DMS114 treated with DMSO at 0.1 percent for 48 hours (cell line): ENCODE measurements at regions not wholly inside any gene's neighbourhood (a gene's known extent, or its start where the extent isn't known, plus 50 kb on each side); places are given as distances from the start of the nearest gene placed in this dataset.

Source experiments
- DNase-seq: peaks from one replicate; lab custom pipeline; 2025; ENCODE audit not compliant: unreplicated experiment; lab: John Stamatoyannopoulos, UW

GRCh38 chr2:183991968-183992367 is 606.4 kb upstream of the ZNF804A start:
- no peak for DNase-seq

GRCh38 chr2:183993052-183993451 is 605.3 kb upstream of the ZNF804A start:
- no peak for DNase-seq

DNA sequence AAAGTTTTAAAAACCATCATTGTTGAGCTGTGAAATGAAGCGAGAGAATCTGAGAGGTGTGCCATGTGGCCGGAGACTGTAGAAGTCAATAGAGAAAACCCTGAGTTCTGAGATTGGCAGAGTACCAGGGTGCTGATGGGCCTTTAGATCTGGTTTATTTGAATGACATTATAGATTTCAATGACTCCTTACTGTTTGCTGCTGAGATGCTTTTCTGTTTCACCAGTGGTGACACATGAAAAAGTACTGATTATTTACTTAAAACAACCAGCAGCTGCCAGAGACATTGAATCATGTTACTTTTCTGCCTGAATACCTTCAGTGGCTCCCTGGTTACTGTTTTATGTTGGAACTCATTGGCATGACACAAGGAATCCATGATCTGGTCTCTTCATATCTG is 602.7 kb upstream of the ZNF804A start:
- DNase-seq: no peak

- DNase-seq: no peak
These were observed 601.2 kb upstream of the ZNF804A start for GRCh38 chr2:183996825-183997793.

DNA sequence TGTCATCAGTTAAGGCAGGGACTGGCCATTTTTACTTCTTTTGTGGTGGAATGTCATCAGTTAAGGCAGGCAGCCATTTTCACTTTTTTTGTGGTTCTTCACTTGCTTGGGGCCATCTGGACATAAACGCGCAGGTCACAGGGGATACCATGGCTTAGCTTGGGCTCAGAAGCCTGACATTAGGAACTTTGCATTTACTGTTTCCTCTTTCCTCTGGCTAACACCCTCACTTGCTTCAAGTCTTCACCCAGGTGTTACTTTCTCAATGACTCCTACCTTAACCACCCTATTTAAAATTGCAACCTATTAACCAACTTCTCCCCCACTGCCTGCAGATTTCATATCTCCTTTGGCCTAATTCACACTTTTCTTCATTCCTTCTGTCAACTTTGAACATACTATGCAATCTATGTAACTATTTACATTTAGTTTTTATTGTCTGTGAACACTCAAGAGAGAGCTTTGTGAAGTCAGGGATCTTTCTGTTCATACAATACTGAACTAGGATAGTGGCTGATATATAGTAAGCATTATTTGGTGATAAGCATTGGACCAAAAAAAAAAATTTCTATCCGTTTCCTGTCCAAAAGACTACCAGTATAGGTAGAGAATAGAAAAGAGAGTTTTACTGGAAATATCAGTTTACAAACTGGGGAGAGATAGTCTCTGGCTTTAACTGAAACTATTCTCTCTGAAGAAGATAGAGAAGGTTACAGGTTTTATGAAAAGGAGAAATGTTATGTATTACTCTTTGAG is 600.1 kb upstream of the ZNF804A start:
- no peak for DNase-seq

DNA sequence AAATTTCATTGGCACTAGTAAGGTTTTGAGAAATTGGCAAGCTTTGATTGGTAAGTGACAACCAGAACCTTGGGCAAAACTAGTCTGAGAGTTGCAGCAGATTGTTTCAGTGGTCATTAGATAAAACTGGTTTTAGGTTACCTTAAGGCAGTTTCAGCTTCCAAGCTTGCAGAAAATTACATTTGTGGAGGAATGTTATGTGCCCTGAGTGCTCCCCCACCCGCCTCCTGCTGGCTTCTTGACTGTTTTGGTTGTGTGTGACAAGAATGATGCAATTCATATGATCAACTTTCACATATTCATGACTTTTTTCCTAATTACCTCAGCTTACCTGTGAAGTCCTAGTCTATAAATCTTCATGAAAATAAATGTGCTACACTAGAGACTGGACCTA is 599.5 kb upstream of the ZNF804A start:
- no peak for DNase-seq

DNA sequence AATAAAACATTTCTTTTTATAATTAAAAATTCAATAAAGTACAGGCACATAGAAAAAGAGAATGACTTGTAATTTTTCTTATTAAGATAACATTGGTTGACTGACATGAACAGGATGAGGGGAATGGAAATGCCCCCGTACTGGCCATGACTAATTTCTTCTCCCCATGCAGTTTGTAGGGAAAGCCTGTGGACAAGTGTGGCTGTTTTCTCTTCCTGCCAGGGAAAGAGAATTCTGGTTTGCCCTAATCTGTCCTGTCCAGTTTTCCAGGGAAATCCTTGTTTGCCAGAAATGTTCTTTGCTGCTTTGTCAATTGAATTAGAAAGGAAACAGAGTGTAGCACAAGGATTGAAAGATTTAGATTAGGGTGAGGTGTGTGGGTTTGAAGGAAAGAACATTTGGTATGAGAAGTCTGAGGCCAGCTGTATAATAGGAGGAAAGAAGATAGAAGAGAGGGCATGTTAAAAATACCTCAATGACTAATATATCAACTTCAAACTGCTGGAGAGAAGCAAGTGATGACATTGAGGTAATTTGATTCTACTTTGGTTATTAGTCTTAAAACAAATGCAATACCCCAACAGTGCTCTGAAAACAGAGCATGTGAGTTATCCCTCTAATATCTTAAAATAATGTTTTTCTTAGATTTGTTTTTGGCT is 593.9 kb upstream of the ZNF804A start:
- no peak for DNase-seq

DNA sequence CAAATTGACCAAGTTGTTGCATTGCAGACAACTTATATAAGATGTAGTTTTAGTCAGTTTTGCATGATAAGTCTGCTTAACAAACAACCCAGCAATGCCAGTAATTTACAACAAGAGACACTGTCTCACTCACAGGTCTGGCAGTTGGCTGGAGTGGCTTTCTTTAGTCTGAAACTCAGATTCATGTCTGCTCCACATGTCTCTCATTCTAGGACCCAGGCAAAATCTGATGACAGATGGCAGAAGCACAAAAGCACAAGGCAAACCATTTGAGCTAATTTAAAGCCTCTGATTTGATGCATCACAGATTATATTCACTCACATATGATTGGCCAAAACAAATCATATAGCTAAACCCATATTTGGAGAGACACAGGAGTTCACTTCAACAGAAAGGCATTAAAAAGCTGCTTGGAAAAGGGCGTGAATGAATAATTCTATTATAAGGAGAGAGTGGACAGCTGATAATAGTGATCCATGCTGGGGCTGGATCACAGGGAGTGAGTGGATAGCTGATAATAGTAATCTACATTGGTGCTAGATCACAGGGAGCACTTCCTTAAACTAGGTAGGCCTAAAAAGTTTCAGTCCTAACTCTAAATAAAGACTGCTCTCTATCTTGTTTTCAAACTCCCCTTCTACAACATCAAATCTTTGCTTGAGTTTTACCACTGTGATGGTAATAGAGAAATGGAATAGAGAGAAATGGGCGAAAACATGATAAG is 593.2 kb upstream of the ZNF804A start:
- DNase-seq: no peak

GRCh38 chr2:184006998-184007397 is 591.3 kb upstream of the ZNF804A start:
- no peak for DNase-seq

DNA sequence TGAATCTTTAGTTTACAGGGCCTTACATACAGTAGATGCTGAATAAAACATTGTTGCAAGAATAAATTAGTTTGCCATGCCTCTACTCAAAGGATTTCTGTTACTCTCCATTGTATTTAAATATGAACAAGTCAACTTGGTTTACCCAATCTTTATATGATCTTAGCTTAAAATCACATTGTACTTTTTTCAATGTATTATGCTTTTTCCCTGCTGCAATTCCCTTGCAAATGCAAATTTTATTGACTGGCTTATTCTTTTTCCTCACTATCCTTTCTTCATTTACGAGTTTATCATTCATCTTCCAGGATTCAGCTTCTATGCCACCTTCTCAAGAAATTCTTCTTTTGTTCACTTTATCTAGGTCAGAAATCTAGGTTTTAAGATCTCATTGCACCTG is 571.4 kb upstream of the ZNF804A start:
- no peak for DNase-seq

GRCh38 chr2:184030245-184030644 is 568.1 kb upstream of the ZNF804A start:
- no peak for DNase-seq

DNA sequence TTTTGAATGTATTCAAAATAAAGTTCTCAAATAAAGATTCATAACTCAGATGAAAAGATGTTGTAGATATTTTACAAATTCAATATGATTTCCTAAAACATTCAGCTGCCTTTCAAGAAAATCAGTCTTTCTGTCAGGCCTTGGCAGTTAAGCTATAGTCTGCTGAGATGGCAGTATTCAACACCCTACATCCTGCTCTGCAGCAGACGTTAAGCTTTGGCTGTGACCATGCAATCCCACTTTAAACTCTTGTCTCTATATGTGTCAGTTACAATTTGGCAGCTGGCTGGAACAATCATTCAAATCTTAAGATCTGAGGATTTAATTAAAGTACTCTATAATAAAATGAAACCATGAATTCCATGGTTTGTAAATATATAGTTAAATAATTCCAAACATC is 567.3 kb upstream of the ZNF804A start:
- DNase-seq: no peak

- DNase-seq: no peak
These were observed 566.8 kb upstream of the ZNF804A start for GRCh38 chr2:184031402-184032147.

DNA sequence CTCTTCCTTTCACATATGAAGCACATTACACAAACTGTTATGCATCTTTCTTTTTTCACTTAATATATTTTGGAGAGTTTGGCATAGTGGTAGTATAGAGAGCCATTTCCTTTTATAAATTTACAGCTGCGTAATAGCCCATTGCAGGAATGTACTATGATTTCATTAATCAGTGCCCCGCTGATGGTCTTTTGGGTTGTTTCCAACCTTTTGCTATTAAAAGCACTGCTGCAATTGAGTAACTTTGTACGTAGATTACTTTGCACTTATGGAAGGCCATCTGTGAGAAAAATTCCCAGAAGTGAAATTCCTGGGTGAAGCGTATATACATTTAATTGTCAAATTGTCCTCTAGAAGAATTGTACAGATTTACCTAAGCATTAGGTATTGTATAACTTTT is 565.3 kb upstream of the ZNF804A start:
- DNase-seq: no peak

DNA sequence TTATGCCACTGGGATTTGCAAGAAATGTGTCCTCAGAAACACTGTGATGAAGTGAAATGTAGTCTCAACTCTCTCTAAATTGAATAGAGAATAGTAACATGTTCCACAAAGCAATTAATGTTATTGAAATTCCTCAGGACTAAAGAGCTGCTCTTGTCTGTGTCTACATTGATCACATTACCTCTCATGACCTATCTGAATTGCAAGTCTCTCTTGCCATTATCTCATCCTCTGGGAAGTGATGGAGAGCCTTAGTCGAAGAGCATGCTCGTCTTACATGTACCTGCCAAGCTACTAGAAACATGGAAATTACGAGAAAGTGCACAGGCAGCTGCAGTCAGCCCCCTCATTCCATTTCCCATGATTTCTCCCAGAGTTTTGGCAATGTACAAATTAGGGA is 561.1 kb upstream of the ZNF804A start:
- no peak for DNase-seq

GRCh38 chr2:184039493-184039892 is 558.8 kb upstream of the ZNF804A start:
- DNase-seq: no peak

DNA sequence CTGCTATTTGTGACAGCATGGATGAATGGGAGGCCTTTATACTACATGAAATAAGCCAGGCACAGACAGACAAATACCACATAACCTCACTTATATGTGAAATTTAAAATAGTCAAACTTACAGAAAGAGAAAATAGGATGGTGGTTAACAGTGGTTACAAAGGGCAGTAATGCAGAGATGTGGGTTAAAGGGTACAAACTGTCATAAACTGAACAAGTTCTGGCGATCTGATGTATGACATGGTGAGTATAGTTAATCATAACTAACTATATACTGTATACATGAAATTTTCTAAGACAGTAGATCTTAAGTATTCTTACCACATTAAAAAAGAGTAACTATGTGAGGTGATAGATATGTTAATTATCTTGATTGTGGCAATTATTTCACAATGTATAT is 558.1 kb upstream of the ZNF804A start:
- DNase-seq: no peak

DNA sequence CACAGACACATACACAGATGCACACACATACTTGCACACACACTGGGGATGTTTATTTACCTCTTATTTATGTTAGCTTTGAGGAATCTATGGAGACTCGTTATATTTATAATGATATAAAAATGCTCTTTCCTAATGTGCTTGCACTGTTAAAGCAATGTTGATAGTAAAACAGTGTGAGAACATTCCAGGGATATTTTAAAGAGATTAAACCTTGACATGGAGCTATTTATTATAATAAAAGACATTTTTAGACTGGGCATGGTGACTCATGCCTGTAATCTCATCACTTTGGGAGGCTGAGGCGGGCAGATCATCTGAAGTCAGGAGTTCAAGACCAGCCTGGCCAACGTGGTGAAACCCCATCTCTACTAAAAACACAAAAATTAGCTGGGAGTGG is 557.3 kb upstream of the ZNF804A start:
- no peak for DNase-seq

DNA sequence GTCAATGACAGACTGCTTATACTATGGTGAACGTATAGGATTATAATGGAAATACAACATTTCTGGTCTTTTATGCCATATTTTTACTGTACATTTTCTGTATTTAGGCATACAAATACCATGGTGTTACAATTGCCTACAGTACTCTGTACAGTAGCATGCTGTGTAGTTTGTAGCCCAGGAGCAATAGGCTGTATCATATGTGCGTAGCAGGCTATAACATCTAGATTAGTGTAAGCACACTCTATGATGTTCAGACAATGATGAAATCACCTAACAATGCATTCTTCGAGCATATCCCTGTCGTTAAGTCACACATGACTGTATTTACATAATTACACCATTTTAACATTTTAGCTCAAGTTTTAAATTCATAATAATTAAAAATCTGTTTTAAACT is 556.6 kb upstream of the ZNF804A start:
- no peak for DNase-seq

DNA sequence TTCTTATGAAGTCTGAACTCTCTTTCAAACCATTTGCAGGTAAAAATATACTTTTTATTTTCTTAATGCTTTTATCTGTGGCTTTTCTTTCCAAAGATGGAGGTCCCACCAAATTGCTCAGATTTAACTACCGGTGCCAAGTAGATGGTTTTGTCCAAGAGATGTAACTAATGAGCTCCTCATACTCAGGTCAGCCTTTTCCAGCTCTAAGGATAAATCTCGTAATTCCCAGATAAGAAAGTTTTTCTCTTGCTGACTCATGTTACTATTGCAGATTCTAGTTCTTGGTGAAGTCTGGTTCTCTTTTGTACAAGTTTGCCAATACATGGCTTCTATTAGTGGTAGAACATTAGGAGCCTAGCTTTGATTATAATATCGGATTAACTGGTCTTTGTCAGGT is 550.8 kb upstream of the ZNF804A start:
- no peak for DNase-seq
